GM19025 (cell line): ENCODE measurements at regions not wholly inside any gene's neighbourhood (a gene's known extent, or its start where the extent isn't known, plus 50 kb on each side); places are given as distances from the start of the nearest gene placed in this dataset.

Experiments
- ATAC-seq: cut with Tn5 transposase; IDR thresholded peaks from one replicate; pipeline ENCODE4 v1.9.1; 2021; ENCODE audit warnings: mild to moderate bottlenecking, low read depth, moderate library complexity; ENCODE audit not compliant: unreplicated experiment

GRCh38 chr2:217040099-217040498, 180.2 kb upstream of the TNP1 start:
- ATAC-seq, result no peak

DNA sequence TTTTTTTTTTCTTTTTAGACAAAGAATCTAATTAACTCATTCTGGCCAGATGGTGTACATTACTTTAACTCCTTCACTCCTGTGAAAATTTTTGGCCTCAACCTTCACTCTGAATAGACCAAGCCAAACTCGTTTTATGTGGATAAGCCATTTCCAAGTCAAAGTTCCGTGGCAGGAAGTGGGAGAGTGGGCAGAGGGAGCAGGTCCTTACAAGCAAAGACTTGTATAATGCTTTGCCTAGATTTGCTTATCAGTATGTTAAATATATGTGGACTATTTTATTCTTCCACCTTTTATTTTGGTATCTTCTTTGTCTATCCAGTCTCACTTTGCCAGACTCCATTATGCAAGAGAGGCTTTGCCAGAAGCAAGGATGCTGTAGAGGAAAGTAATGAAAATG, 178.1 kb upstream of the TNP1 start:
- ATAC-seq, result no peak

DNA sequence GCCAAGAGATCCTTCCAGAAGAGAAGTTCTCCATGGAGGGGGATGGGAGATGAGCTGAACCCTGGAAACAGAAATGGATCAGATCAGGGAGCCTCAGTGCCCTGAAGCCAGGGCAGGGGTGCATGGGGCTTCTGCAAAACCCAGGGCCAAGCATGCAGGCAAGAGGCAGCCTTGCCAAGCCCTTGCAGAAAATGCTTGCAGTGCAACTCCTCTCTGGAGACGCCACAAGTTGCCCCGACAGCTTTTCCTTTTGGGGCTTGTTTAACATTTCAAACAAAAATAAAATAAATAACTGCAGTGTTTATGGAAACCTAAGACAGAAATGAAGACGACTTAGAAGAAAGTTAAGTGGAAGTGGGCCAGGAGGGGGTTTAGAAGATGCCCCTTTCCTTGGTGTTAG, 177.5 kb upstream of the TNP1 start:
- no peak for ATAC-seq

- ATAC-seq, result no peak
Observed at GRCh38 chr2:217035967-217036366, 176.1 kb upstream of the TNP1 start.

- no peak for ATAC-seq
Observed at GRCh38 chr2:217033186-217033585, 173.3 kb upstream of the TNP1 start.

DNA sequence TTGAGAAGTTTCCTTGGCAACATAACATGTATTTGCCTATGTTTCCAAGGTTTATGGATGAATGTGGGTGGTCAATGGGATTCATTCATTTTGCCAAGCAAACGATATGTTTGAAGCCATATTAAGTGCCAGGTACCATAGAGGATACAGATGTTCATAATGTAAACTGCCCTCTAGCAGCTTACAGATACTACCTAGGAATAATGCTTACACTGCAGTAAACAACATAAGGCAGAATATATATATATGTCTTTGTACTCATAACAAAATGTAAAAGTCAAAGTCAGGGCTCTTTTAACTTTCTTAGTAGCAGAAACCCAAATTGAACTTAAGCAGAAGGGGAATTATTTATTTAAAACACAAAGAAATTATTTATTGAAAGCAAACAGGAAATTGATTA, 171.6 kb upstream of the TNP1 start:
- no peak for ATAC-seq

DNA sequence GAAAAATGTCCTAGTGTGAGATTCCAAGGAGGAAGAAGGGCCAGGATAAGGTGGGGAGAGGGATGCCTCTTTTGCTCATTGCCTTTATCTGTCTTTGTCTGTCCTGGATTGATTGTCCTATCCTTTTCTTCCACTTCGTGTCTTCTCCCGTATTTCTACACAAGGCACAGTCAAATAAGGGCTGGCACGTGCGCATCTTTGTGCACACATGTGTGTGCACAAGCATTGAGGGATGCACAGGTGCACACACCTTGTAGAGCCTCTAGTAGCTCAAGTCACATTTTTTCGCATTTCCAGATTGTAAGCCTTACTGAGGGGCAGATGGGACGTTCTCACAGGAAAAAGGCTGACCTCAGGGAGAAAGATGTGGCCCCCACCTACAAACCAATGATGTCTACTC, 170.2 kb upstream of the TNP1 start:
- no peak for ATAC-seq

DNA sequence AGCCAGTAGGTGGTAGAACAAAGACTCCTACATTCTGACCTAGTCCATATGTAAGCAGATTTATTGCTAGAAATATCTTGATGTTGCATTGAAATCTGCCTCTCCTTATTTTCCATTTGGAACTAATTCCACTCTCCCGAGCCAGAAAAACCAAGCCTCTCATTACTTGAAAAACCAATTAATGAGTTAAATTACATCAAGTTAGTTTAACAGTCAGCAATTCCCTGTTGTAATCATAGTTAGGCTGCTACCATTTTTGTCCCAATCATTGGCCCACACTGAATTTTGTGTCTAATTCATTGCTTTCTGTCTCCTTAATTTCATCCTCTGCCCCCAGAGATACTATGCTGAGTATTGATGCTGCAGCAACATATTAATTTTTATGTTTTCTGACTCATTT, 168.3 kb upstream of the TNP1 start:
- no peak for ATAC-seq

GRCh38 chr2:217027414-217027813, 167.6 kb upstream of the TNP1 start:
- ATAC-seq, result no peak

DNA sequence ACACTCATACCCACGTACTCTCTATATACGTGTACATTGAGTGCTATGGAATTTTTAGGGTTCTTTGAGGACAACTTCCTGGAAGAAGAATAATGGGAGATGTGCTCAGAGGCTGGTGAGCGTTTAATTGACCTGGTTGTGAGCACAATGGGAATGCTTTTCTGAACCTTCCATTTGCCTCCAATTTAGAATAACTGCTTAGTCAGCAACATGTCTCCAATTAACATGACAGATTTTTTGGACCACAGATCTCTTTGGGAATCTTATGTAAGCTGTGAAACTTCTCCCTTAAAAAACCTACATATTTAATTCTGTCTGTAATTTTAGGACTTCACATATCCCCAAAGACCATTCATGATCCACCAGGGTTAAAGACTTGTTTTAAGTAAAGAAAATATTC, 166.7 kb upstream of the TNP1 start:
- ATAC-seq, result no peak

DNA sequence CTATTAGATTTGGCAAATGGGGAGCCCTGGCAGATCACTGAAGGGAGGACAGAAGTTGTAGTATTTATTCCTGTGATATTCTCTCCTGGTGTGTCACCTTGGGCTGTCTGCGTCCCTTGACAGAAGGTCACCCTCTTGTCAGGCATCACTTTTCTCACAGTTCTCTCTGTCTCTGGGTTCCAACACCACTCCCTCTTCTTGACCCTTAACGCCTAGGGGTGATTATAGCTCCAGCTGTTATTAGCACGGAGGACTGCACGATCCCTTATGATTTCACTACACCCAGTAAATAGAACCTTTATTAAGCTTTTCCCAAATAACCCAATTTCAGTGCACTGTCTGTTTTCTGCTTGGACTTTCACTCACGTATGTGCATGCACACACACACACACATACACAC, 166.3 kb upstream of the TNP1 start:
- no peak for ATAC-seq

- no peak for ATAC-seq
Observed at GRCh38 chr2:217023611-217024010, 163.7 kb upstream of the TNP1 start.

GRCh38 chr2:217017456-217018252, 157.8 kb upstream of the TNP1 start:
- ATAC-seq, result no peak

DNA sequence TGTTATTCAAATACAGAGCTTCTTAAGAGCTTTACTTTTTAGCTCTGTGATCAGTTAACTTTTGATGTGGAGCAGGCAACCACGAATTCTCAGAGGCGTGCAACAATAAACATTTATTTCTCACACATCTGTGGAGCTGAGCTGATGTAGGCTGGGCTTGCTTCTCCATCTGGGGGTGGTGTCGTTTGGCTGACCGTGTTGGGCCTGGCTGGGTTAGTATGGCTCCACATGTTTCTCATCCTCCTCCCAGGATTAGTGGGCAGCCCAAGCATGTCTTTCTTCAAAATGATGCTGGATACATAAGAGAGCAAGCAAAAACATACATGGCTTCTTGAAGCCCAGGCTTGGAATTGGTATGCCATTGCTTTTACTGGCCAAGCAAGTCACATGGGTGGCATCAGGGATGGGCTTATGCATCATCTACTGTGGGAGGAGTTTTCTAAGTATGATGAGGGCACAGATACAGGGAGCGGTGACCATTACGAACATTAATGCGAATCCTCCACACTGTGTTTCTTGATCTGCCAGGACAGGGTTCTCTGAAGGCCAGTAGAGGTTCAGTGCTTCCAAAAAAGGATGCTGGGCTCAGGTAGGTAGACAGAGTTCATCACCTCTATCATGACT, 157.0 kb upstream of the TNP1 start:
- ATAC-seq, result no peak

DNA sequence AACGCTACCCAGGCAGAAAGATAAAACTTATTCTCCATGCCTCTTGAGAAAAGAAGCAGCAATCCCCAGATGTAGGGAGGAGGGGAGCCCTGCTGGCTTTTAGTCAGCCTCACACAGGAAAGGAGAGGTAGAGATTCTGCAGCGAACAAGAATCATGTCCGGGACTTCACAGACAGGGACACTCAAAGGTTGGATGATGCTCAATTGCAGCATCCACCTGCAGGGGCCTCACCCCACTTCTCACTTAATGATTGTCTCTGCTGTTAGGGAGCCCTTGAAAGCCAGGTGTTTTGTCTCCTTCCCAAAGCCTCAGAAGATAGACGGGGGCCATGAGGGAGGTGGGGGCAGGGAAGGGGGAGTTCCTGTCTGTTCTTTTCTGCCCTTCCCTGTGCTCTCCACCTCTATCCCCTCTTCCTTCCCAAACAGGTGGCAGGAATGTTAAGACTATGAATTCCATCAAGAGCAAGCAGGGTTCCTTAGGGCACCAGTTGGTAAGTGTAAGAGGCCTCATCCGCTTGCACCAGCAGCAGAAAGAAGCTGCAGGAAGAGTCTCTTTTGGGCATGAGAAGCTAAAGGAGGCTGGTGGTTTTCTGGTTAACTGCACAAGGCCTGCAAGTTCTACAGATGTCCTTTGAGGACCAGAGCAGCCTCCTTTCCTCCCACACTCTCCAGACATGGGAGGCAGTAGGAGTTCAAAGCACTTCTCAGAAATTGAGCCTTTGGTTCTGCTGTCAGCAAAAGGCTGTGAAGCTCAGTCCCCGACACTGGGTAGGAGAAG, 154.7 kb upstream of the TNP1 start:
- no peak for ATAC-seq

GRCh38 chr2:217013926-217014325, 154.1 kb upstream of the TNP1 start:
- ATAC-seq, result no peak

GRCh38 chr2:217011576-217011975, 151.7 kb upstream of the TNP1 start:
- no peak for ATAC-seq

DNA sequence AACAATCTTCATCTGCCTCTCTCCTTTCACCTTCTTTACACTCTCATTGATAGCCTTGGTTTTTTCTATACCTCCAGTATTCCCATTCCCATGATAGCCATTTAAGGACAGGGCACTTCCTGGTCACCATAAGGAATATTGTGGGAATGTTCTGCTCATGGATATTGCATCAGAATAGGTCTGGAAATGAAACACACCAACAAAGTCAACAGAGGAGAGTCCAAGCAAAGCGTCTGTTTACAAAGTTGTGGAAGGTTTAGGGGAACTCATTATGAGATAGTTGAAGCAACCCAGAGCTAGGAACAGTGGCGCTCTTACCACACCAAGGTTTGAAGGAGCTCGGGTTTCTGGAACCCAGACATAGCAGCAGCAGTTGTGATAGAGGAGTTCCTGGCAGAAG, 150.3 kb upstream of the TNP1 start:
- ATAC-seq, result no peak

GRCh38 chr2:217008794-217009193, 148.9 kb upstream of the TNP1 start:
- no peak for ATAC-seq

- no peak for ATAC-seq
Observed at GRCh38 chr2:217006217-217006616, 146.4 kb upstream of the TNP1 start.

DNA sequence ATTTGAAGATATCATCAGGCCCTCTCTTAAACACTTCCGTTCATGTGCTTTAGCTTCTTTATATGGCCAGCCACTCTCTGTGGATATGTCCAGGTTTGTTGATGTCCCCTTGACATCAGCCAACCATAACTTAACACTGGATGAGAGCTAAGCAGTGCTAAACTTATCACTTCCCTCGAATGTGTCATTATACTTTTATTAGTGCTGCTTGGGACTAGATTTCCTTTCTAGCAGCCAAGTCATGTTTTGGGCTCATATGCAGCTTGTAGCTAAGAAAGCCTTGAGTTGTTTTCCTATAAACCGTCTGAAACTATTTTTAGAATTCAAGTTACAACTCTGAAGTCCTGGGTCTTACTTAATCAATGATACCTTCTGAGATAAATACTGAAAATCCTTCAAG, 144.8 kb upstream of the TNP1 start:
- ATAC-seq, result no peak

DNA sequence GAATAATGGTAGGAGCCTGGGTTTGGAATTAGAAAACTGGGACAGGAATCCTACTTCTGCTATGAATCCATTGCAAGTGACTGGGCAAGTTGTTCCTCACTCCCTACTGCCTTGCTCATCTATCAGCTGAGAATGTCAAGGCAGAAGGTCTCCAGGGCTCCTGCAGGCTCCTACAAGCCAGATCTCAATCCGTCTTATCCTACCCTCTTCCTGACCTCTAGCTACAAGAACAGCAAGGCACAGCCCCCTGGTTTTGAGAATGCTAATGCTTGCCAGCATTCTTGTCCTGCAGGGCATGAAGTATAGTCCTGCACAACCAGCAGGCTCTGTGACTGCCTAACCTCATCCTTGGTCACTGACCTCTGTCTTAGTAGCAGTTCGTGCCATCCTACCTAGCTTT, 141.9 kb upstream of the TNP1 start:
- no peak for ATAC-seq
